Effector CD4-positive, alpha-beta T cell (primary cell): ENCODE measurements at regions not wholly inside any gene's neighbourhood (a gene's known extent, or its start where the extent isn't known, plus 50 kb on each side); places are given as distances from the start of the nearest gene placed in this dataset.
"Not testable (repeated sequence)": the region's sequence is repeated elsewhere in the genome, so short reads cannot be mapped to it uniquely, and the experiment has no call there.

Experiments used
- DNase-seq: peaks from one replicate; pipeline ENCODE4 v3.0.0-alpha.2; 2020

GRCh38 chr6:28659250-28659566, 133.5 kb downstream of the GPX5 start:
- no peak for DNase-seq

- no peak for DNase-seq
Measured at GRCh38 chr6:28661097-28661713, 135.5 kb downstream of the GPX5 start.

GRCh38 chr6:28664870-28665396, 139.3 kb downstream of the GPX5 start:
- DNase-seq = no peak

DNA sequence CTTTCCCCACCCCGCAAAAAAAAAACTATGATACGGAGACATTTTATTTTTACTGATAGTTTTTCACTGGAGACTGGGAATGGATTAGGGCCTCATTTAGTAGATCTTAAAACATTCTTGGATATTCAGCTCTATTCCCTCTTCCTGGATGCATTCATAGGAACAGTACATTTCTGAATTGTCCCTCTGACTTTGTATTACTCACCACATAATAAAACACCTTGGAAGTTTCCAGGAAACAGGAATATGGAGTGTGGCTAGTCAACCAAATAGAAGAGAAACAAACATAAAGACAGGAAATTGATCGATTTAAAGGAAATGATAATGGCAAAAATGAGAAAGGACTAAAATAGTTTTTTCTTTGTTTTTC, 147.7 kb downstream of the GPX5 start:
- no peak for DNase-seq

DNA sequence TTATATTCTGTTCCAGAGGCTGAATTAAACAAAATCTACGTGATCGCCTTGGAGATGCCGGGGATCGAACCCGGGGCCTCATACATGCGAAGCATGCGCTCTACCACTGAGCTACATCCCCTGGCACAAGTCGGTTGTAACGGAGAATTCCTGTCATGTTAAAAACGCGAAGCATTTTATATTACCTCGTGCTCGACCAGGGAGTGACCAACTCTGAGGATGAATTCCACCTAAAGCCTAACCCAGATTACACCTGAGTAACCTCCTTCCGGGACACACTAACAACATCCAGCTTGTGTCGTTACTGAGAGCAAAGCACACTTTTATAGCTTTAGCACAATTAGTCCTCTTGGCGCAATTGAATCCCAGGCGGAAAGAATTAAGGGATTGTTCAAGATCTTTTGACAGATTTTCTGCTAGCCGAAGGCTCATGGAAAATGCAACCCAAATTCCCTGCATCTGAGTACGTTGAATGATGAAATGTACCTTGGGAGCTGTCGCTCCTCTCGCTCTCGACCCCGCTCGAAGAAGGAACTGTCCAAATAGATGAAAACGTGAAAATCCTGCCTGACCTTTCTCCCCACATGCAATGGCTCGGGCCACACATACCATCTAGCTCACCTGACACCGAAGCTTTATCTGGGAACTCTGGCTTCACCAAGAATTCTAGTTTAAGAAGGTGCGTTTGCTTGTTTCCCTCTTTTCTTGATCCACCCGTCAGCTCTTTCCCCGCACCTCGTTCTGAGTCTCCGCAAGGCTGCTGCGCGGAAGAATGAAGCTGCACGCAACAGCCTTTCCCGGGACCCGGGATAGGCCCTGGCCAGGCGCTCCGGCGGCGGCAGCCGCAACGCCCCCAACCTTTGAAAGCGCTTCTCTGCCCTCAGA, 148.3 kb downstream of the GPX5 start:
- no peak for DNase-seq

- DNase-seq = no peak
Measured at GRCh38 chr6:28675600-28675999, 149.9 kb downstream of the GPX5 start.

DNA sequence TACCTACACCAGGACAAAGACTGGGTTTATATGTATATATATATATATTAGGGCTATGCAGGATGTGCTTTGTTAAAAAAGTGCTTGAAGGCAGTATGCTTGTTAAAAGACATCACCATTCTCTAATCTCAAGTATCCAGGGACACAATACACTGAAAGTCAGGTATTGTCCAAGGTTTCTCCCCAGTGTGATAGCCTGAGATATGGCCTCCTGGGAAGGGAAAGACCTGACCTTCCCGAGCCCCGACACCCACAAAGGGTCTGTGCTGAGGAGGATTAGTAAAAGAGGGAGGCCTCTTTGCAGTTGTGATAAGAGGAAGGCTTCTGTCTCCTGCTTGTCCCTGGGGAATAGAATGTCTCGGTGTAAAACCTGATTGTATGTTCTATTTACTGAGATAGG, 156.9 kb downstream of the GPX5 start:
- no peak for DNase-seq

DNA sequence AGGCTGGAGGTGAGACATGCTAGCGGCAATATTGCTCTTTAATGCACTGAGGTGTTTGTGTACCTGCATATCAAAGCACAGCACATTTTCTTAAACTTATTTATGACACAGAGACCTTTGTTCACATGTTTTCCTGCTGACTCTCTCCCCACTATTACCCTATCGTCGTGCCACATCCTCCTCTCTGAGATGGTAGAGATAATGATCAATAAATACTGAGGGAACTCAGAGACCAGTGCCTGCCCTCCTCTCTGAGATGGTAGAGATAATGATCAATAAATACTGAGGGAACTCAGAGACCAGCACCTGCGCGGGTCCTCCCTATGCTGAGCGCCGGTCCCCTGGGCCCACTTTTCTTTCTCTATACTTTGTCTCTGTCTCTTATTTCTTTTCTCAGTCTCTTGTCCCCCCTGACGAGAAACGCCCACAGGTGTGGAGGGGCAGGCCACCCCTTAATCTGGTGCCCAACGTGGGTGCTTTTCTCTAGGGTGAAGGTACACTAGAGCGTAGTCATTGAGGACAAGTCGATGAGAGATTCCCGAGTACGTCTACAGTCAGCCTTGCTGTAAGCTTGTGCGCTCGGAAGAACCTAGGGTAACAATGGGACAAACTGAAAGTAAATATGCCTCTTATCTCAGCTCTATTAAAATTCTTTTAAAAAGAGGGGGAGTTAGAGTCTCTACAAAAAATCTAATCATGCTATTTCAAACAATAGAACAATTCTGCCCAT, 157.4 kb downstream of the GPX5 start:
- not testable (repeated sequence) for DNase-seq

GRCh38 chr6:28683945-28684538, 158.4 kb downstream of the GPX5 start:
- DNase-seq = peak; percentile 12

DNA sequence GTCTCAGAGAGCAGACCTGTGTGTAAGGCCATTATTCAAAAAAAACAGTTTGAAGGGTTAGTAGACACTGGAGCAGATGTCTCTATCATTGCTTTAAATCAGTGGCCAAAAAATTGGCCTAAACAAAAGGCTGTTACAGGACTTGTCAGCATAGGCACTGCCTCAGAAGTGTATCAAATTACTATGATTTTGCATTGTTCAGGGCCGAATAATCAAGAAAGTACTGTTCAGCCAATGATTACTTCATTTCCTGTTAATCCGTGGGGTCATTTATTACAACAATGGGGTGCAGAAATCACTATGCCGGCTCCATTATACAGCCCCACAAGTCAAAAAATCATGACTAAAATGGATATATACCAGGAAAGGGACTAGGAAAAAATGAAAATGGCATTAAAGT, 160.3 kb downstream of the GPX5 start:
- not testable (repeated sequence) for DNase-seq

- DNase-seq = peak; percentile 52
Measured at GRCh38 chr6:28686446-28687027, 160.9 kb downstream of the GPX5 start.

DNA sequence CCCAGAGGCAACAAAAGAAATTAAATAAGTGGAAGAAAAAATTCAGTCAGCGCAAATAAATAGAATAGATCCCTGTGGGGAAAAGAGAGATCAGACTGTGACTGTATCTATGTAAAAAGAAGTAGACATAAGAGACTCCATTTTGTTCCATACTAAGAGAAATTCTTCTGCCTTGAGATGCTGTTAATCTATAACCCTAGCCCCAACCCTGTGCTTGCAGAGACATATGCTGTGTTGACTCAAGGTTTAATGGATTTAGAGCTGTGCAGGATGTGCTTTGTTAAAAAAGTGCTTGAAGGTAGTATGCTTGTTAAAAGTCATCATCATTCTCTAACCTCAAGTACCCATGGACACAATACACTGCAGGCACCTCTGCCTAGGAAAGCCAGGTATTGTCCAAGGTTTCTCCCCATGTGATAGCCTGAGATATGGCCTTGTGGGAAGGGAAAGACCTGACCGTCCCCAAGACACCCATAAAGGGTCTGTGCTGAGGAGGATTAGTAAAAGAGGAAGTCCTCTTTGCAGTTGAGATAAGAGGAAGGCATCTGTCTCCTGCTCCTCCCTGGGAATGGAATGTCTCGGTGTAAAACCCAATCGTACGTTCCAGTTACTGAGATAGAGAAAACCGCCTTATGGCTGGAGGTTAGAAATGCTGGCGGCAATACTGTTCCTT, 161.8 kb downstream of the GPX5 start:
- DNase-seq = not testable (repeated sequence)

DNA sequence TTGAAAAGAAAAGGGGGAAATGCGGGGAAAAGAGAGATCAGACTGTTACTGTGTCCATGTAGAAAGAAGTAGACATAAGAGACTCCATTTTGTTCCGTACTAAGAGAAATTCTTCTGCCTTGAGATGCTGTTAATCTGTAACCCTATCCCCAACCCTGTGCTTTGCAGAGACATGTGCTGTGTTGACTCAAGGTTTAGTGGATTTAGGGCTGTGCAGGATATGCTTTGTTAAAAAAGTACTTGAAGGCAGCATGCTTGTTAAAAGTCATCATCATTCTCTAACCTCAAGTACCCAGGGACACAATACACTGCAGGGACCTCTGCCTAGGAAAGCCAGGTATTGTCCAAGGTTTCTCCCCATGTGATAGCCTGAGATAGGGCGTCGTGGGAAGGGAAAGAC, 166.3 kb downstream of the GPX5 start:
- DNase-seq = not testable (repeated sequence)

DNA sequence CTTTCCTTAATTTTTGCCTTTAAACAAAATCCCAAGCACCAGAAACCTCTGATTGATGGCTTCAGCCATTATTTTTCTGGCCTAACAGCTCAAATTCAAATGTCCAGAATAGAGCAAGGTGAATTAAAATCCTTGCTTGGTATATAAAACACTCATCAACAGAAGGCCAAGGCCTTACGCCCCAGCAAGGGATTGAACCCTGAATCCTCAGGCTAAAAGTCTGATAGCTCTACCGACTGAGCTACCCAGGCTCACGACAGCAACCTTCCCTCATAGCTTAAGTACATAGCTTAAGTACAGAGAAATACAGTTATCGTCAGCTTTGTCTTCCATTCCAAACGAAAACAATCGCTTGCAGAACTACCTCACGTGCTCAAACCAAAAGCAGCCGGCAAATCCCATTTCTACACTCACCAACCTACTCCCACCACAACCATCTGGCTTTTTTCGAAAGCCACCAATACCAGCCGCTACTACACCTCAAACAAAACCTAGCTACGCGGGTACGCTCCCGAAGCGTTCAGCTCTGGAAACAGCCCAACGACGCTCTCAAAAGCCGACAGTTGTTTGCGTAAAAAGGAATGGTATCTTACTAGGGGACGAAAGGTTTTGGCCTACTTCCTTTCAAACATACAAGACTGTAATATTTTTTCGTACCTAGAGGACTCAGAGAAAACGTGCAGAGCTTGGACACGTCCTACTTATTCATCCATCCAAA, 167.5 kb downstream of the GPX5 start:
- no peak for DNase-seq

DNA sequence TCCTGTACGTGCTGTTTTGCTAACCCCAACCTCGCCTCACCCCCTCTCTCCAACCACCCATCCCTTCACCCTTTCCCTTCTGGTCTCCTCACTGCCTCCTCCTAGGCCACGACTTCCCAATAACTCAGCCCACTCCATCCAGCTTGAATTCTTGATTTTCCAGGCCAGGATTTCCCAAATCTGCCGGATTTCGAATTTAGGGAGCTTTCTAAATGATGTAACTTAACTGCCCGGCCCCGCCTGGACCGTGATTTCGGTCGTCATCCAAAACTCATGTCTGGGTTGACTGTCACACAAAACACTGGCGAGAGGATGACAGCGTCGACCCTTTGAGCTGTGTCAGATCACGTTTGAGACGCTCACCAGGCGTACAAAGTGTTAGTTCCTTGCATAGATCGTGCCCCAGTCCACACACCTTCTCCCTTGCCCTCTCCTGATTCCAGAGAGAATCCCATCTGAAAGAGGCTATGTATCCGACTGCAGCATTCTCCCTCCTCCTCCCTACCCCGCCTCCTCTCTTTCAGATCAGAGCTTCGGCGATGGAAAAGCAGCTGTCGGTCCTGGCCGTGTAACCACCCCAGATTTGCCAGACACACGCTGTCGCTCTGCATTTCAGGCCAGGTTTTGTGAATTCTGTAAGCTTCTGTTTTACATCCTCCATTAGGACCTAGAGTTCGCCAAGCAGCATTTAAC, 168.2 kb downstream of the GPX5 start:
- DNase-seq = no peak

DNA sequence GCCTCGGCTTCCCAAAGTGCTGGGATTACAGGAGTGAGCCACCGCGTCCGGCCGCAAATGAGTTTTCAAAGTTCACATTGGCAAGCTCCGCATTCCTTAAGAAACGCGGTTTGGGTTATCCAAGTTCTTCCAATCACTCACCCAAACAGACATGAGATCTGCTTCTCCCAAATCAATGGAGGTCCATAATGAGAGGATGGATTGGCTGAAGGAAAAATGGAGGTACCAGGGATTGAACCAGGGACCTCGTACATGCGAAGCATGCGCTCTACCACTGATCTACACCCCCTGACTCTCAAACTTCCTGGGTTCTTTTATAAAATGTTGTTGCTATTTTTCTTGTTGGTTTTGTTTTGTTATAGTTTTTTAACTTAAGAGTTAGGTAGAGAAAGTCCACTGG, 170.0 kb downstream of the GPX5 start:
- DNase-seq = no peak

GRCh38 chr6:28696167-28696566, 170.5 kb downstream of the GPX5 start:
- no peak for DNase-seq

GRCh38 chr6:28696682-28697081, 171.0 kb downstream of the GPX5 start:
- no peak for DNase-seq

DNA sequence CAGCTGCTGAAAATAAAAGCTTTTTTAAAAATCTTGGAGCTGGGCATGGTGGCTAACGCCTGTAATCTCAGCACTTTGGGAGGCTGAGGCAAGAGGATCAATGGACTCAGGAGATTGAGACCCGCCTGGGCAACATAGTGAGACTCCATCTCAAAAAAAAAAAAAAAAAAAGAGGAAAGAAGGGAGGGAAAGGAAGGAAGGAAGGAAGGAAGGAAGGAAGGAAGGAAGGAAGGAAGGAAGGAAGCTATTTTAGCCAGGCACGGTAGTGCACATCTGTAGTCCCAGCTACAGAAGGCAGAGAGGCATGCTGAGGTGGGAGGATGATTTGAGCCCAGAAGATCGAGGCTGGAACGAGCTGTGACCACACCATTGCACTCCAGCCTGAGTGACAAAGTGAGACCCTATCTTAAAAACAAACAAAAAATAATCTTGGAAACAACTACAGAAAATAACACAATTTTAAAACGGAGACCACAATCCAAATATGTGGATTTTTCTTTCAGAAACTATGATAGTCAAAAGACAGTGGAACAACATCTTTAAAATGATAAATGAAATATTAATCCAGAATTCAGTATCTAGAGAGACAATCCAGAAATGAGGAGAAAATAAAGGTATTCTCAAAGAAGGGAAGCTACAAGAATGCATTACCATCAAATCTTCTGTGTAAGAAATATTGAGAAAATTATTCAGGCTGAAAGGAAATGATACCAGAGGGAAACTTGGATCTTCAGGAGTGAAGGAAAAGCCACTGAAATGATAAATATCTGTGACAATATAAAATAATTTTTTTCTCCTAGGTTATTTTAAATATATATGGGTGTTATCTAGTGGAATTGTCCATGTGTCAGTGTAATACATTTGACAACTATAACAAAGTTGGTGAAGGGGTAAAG, 182.0 kb downstream of the GPX5 start:
- no peak for DNase-seq
